HG02588 (cell line): ENCODE measurements at regions not wholly inside any gene's neighbourhood (a gene's known extent, or its start where the extent isn't known, plus 50 kb on each side); places are given as distances from the start of the nearest gene placed in this dataset.

Experiments used
- ATAC-seq: cut with Tn5 transposase; IDR thresholded peaks from one replicate; pipeline ENCODE4 v1.9.1; 2021; ENCODE audit warnings: mild to moderate bottlenecking, moderate library complexity; ENCODE audit not compliant: unreplicated experiment

GRCh38 chr11:10908215-10908951 is 50.5 kb upstream of the ZBED5 start:
- ATAC-seq: no peak
